ENCODE measurements at regions not wholly inside any gene's neighbourhood (a gene's known extent, or its start where the extent isn't known, plus 50 kb on each side); places are given as distances from the start of the nearest gene placed in this dataset.

GRCh38 chr2:221189431-221190067, 382.6 kb downstream of the EPHA4 start:
- no peak for TF ChIP-seq CTCF (IDR thresholded peaks at IDR 0.05; ENCODE audit: partially characterized antibody, unreplicated experiment)
- H3K36me3 Mint-ChIP-seq (ENCODE audit: unreplicated experiment): no peaks in the 10 kb centered on the region
- DNase-seq: no peak
- peaks cover 3% of the 10 kb centered on the region for H3K9me3 Mint-ChIP-seq (ENCODE audit: unreplicated experiment)
- H3K27ac Mint-ChIP-seq (ENCODE audit: unreplicated experiment): no peak overlapping the region
- H3K27me3 Mint-ChIP-seq (ENCODE audit: unreplicated experiment): no peaks in the 10 kb centered on the region
- H3K4me3 Mint-ChIP-seq (ENCODE audit: unreplicated experiment): no peak overlapping the region
- H3K4me1 Mint-ChIP-seq (ENCODE audit: low read depth, unreplicated experiment): no peaks in the 10 kb centered on the region

GRCh38 chr2:221195829-221196228, 376.3 kb downstream of the EPHA4 start:
- H3K27me3 Mint-ChIP-seq (ENCODE audit: unreplicated experiment): no peaks in the 10 kb centered on the region
- H3K36me3 Mint-ChIP-seq (ENCODE audit: unreplicated experiment): no peaks in the 10 kb centered on the region
- no peaks in the 10 kb centered on the region for H3K4me1 Mint-ChIP-seq (ENCODE audit: low read depth, unreplicated experiment)
- H3K27ac Mint-ChIP-seq (ENCODE audit: unreplicated experiment): no peak overlapping the region
- no peak for DNase-seq
- H3K4me3 Mint-ChIP-seq (ENCODE audit: unreplicated experiment): no peak overlapping the region
- H3K9me3 Mint-ChIP-seq (ENCODE audit: unreplicated experiment): no peaks in the 10 kb centered on the region
- no peak for TF ChIP-seq CTCF (IDR thresholded peaks at IDR 0.05; ENCODE audit: partially characterized antibody, unreplicated experiment)

- TF ChIP-seq CTCF (IDR thresholded peaks at IDR 0.05; ENCODE audit: partially characterized antibody, unreplicated experiment): no peak
- Mint-ChIP-seq H3K4me3 (ENCODE audit: unreplicated experiment) (no peak overlapping the region), H3K27me3 (ENCODE audit: unreplicated experiment) (no peaks in the 10 kb centered on the region), H3K9me3 (ENCODE audit: unreplicated experiment) (no peaks in the 10 kb centered on the region), H3K27ac (ENCODE audit: unreplicated experiment) (no peak overlapping the region), H3K4me1 (ENCODE audit: low read depth, unreplicated experiment) (no peaks in the 10 kb centered on the region), H3K36me3 (ENCODE audit: unreplicated experiment) (no peaks in the 10 kb centered on the region)
- no peak for DNase-seq
Measured at GRCh38 chr2:221197225-221197856, 374.8 kb downstream of the EPHA4 start.

GRCh38 chr2:221198309-221198708, 373.8 kb downstream of the EPHA4 start:
- no peak overlapping the region for H3K4me3 Mint-ChIP-seq (ENCODE audit: unreplicated experiment)
- no peak for TF ChIP-seq CTCF (IDR thresholded peaks at IDR 0.05; ENCODE audit: partially characterized antibody, unreplicated experiment)
- no peaks in the 10 kb centered on the region for H3K36me3 Mint-ChIP-seq (ENCODE audit: unreplicated experiment)
- no peaks in the 10 kb centered on the region for H3K9me3 Mint-ChIP-seq (ENCODE audit: unreplicated experiment)
- DNase-seq: no peak
- no peak overlapping the region for H3K27ac Mint-ChIP-seq (ENCODE audit: unreplicated experiment)
- no peaks in the 10 kb centered on the region for H3K4me1 Mint-ChIP-seq (ENCODE audit: low read depth, unreplicated experiment)
- H3K27me3 Mint-ChIP-seq (ENCODE audit: unreplicated experiment): no peaks in the 10 kb centered on the region

GRCh38 chr2:221200184-221200839, 371.8 kb downstream of the EPHA4 start:
- peaks cover 8% of the 10 kb centered on the region for H3K4me1 Mint-ChIP-seq (ENCODE audit: low read depth, unreplicated experiment)

More at GRCh38 chr2:221200184-221200839, 371.8 kb downstream of the EPHA4 start:
- H3K36me3 Mint-ChIP-seq (ENCODE audit: unreplicated experiment): no peaks in the 10 kb centered on the region
- TF ChIP-seq CTCF (IDR thresholded peaks at IDR 0.05; ENCODE audit: partially characterized antibody, unreplicated experiment): no peak
- no peak overlapping the region for H3K27ac Mint-ChIP-seq (ENCODE audit: unreplicated experiment)
- no peak for DNase-seq
- H3K9me3 Mint-ChIP-seq (ENCODE audit: unreplicated experiment): peaks cover 3% of the 10 kb centered on the region
- H3K27me3 Mint-ChIP-seq (ENCODE audit: unreplicated experiment): peaks cover 2% of the 10 kb centered on the region
- H3K4me3 Mint-ChIP-seq (ENCODE audit: unreplicated experiment): no peak overlapping the region
